ENCODE measurements at regions not wholly inside any gene's neighbourhood (a gene's known extent, or its start where the extent isn't known, plus 50 kb on each side); places are given as distances from the start of the nearest gene placed in this dataset.

DNA sequence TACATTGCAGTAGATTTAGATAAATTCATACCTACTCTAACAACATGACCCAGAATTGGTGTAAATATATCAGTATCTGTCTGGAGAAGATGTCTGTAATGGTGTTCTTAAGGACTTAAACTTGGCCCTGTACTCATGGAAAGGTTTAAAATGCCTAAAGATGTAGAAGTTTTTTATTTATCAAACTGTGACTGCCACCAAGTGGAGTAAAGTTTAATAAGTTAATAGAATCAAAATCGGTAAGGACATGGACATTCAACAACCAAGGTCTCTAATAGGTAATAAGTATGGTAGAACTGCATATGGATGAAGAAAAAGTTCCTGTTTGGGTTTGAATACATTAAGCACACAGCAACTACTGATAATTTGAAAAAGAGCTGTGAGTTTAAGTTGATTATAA is 474.0 kb upstream of the NDST3 start:
- TF ChIP-seq CTCF (IDR thresholded peaks at IDR 0.05; ENCODE audit: low read depth, low read length) = no peak
- no peak for TF ChIP-seq POLR2A (IDR thresholded peaks at IDR 0.05; ENCODE audit: extremely low read depth, insufficient read length)
- TF ChIP-seq, protein P1, sequence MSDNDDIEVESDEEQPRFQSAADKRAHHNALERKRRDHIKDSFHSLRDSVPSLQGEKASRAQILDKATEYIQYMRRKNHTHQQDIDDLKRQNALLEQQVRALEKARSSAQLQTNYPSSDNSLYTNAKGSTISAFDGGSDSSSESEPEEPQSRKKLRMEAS (IDR thresholded peaks at IDR 0.05; ENCODE audit: low read depth, low read length) = no peak

Data from NB4 (cell line).